SK-N-SH (cell line): ENCODE measurements at regions not wholly inside any gene's neighbourhood (a gene's known extent, or its start where the extent isn't known, plus 50 kb on each side); places are given as distances from the start of the nearest gene placed in this dataset.

Source experiments
- CTCF ChIA-PET: fragments of 300-600, 350-600 bp; formaldehyde crosslinking; extraction: SDS; loops from one replicate; lab custom pipeline; 2021; lab: Yijun Ruan, JAX
- POLR2A ChIA-PET: fragments of 350-600 bp; sonication (Branson Sonifier 250); formaldehyde crosslinking; extraction: SDS; loops from one replicate; lab custom pipeline; 2020; ENCODE audit warnings: antibody characterized with exemption, inconsistent platforms; lab: Yijun Ruan, JAX
- DNase-seq: peaks from one replicate; pipeline ENCODE4 v3.0.0; 2012
- H2AFZ ChIP-seq: fragments of 200-600 bp; sonication (generic); 2 replicates; pipeline ENCODE4 v1.8.1; 2016; ENCODE audit warnings: antibody characterized with exemption, mild to moderate bottlenecking, low read depth
- H3F3A ChIP-seq: fragments of 200-600 bp; sonication (generic); replicated peaks from 2 replicates; pipeline ENCODE3; 2016; ENCODE audit warnings: antibody characterized with exemption, mild to moderate bottlenecking; ENCODE audit not compliant: insufficient read depth
- H3K27ac ChIP-seq, 2 experiments: fragments of 200-500 bp in 1 of 2; fragments of 200-600 bp in 1 of 2; sonication (Bioruptor generic) in 1 of 2; sonication (generic), shearing (Covaris generic) in 1 of 2; 2 replicates each; pipeline versions ENCODE4 v1.5.1 to v1.6.1; 2014 to 2016; ENCODE audit warnings: low read depth in 2 of 2, inconsistent platforms in 1 of 2, low read length in 1 of 2, mild to moderate bottlenecking in 1 of 2, mixed read lengths in 1 of 2
- H3K27me3 ChIP-seq: fragments of 200-600 bp; sonication (generic), shearing (Covaris generic); 2 replicates; pipeline ENCODE4 v1.6.1; 2016; ENCODE audit warnings: mixed run types; ENCODE audit not compliant: insufficient read depth
- H3K36me3 ChIP-seq, 2 experiments: fragments of 200-500 bp in 1 of 2; fragments of 200-600 bp in 1 of 2; sonication (Bioruptor generic) in 1 of 2; sonication (generic) in 1 of 2; replicated peaks in 1 of 2; 2 replicates each; pipeline versions ENCODE3 to v1.5.1; 2014 to 2016; ENCODE audit warnings: low read length in 1 of 2, mild to moderate bottlenecking in 1 of 2; ENCODE audit not compliant: insufficient read depth in 2 of 2, control insufficient read depth in 1 of 2
- H3K4me1 ChIP-seq, 2 experiments: fragments of 200-500 bp in 1 of 2; fragments of 200-600 bp in 1 of 2; sonication (Bioruptor generic) in 1 of 2; sonication (generic), shearing (Covaris generic) in 1 of 2; 2 replicates each; pipeline versions ENCODE4 v1.5.1 to v1.6.1; 2014 to 2016; ENCODE audit warnings: low read depth in 1 of 2, low read length in 1 of 2, mixed run types in 1 of 2; ENCODE audit not compliant: insufficient read depth in 2 of 2, control insufficient read depth in 1 of 2
- H3K4me2 ChIP-seq: fragments of 200-600 bp; sonication (generic), shearing (Covaris generic); 2 replicates; pipeline ENCODE4 v1.6.1; 2017; ENCODE audit warnings: mixed run types
- H3K4me3 ChIP-seq, 2 experiments: fragments of 200-500 bp in 1 of 2; fragments of 200-600 bp in 1 of 2; sonication (Bioruptor generic) in 1 of 2; sonication (generic), shearing (Covaris generic) in 1 of 2; 2 replicates each; pipeline versions ENCODE4 v1.5.1 to v1.8.1; 2014 to 2016; ENCODE audit warnings: low read depth in 2 of 2, inconsistent platforms in 1 of 2, low read length in 1 of 2, mild to moderate bottlenecking in 1 of 2, mixed read lengths in 1 of 2, moderate library complexity in 1 of 2
- H3K79me2 ChIP-seq: fragments of 200-600 bp; sonication (generic); 2 replicates; pipeline ENCODE4 v1.8.1; 2017; ENCODE audit warnings: mild to moderate bottlenecking; ENCODE audit not compliant: insufficient read depth
- H3K9ac ChIP-seq: fragments of 200-600 bp; sonication (generic); 2 replicates; pipeline ENCODE4 v1.6.1; 2017; ENCODE audit warnings: mixed run types
- H3K9me2 ChIP-seq: fragments of 200-600 bp; sonication (generic); 2 replicates; pipeline ENCODE4 v1.6.1; 2017; ENCODE audit warnings: mixed run types
- H3K9me3 ChIP-seq: fragments of 200-600 bp; sonication (generic); 2 replicates; pipeline ENCODE4 v1.6.1; 2017; ENCODE audit warnings: mixed run types, mild to moderate bottlenecking, moderate library complexity
- H4K20me1 ChIP-seq: fragments of 200-600 bp; sonication (generic); 2 replicates; pipeline ENCODE4 v1.6.1; 2017; ENCODE audit warnings: mild to moderate bottlenecking, mixed run types; ENCODE audit not compliant: insufficient read depth
- CHD2 ChIP-seq: fragments of 150-350 bp; IDR thresholded peaks from 2 replicates; pipeline ENCODE4 v1.6.1; 2018; ENCODE audit warnings: low read length; ENCODE audit not compliant: partially characterized antibody
- FOSL2 ChIP-seq: IDR thresholded peaks from 2 replicates; pipeline ENCODE4 v1.4.0; 2012; ENCODE audit warnings: low read depth, mild to moderate bottlenecking, moderate library complexity, borderline replicate concordance
- FOXJ3 ChIP-seq: sonication (generic); formaldehyde crosslinking; IDR thresholded peaks from 2 replicates; pipeline ENCODE4 v1.5.1; 2020; ENCODE audit warnings: mild to moderate bottlenecking, missing genetic modification reagents
- MEF2A ChIP-seq: IDR thresholded peaks from 2 replicates; pipeline ENCODE4 v1.4.0; 2012; ENCODE audit warnings: low read depth, borderline replicate concordance
- POLR2AphosphoS5 ChIP-seq: IDR thresholded peaks from 2 replicates; pipeline ENCODE4 v1.6.1; 2012; ENCODE audit warnings: low read depth, low read length
- RCOR1 ChIP-seq: fragments of 150-350 bp; IDR thresholded peaks from 2 replicates; pipeline ENCODE4 v1.6.1; 2017; ENCODE audit warnings: antibody characterized with exemption, low read length
- REST ChIP-seq: IDR thresholded peaks from 2 replicates; pipeline ENCODE4 v1.6.1; 2012; ENCODE audit warnings: mild to moderate bottlenecking, low read depth, low read length, moderate library complexity
- RXRA ChIP-seq: IDR thresholded peaks from 2 replicates; pipeline ENCODE4 v1.4.0; 2012; ENCODE audit warnings: low read depth, mild to moderate bottlenecking, borderline replicate concordance
- SMC3 ChIP-seq: IDR thresholded peaks from 2 replicates; pipeline ENCODE4 v1.6.1; 2012; ENCODE audit warnings: low read depth, low read length, improper control_type of control experiment
- TCF12 ChIP-seq: IDR thresholded peaks from 2 replicates; pipeline ENCODE4 v1.4.0; 2012
- TEAD4 ChIP-seq: IDR thresholded peaks from 2 replicates; pipeline ENCODE4 v1.4.0; 2012; ENCODE audit warnings: mild to moderate bottlenecking, borderline replicate concordance; ENCODE audit not compliant: insufficient read depth
- YY1 ChIP-seq: IDR thresholded peaks from 2 replicates; pipeline ENCODE4 v1.4.0; 2012; ENCODE audit warnings: low read depth, mild to moderate bottlenecking
- WGBS: methylation state at CpG from one replicate; pipeline ENCODE4 v1.1.6; 2017; ENCODE audit warnings: low lambda C conversion rate; 5-methylcytosine and 5-hydroxymethylcytosine counted together
- TF ChIP-seq, protein P1 (sequence below): fragments of 200-600 bp; sonication (generic); IDR thresholded peaks from 2 replicates; pipeline ENCODE4 v1.6.1; 2017; ENCODE audit warnings: antibody characterized with exemption, mild to moderate bottlenecking, moderate library complexity
- TF ChIP-seq, protein P2 (sequence below): IDR thresholded peaks from 2 replicates; pipeline ENCODE4; 2012
- TF ChIP-seq, protein P3 (sequence below): IDR thresholded peaks from 2 replicates; pipeline ENCODE4 v1.4.0; 2012; ENCODE audit warnings: low read depth, borderline replicate concordance

DNA sequence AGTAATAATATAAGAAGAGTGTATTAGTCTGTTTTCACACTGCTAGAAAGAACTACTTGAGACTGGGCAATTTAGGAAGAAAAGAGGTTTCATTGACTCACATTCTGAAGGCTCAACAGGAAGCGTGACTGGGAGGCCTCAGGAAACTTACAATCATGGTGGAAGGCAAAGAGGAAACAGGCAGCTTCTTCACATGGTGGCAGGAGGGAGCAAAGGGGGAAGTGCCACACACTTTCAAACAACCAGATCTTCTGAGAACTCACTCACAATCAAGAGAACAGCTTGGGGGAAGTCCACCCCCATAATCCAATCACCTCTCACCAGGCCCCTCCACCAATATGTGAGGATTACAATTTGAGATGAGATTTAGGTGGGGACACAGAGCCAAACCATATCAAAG lies 212.5 kb upstream of the HDAC9 start (continued):
- no peak for TF ChIP-seq RCOR1
- TF ChIP-seq, protein P1, sequence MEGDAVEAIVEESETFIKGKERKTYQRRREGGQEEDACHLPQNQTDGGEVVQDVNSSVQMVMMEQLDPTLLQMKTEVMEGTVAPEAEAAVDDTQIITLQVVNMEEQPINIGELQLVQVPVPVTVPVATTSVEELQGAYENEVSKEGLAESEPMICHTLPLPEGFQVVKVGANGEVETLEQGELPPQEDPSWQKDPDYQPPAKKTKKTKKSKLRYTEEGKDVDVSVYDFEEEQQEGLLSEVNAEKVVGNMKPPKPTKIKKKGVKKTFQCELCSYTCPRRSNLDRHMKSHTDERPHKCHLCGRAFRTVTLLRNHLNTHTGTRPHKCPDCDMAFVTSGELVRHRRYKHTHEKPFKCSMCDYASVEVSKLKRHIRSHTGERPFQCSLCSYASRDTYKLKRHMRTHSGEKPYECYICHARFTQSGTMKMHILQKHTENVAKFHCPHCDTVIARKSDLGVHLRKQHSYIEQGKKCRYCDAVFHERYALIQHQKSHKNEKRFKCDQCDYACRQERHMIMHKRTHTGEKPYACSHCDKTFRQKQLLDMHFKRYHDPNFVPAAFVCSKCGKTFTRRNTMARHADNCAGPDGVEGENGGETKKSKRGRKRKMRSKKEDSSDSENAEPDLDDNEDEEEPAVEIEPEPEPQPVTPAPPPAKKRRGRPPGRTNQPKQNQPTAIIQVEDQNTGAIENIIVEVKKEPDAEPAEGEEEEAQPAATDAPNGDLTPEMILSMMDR, result no peak
- no peak for TF ChIP-seq FOSL2

GRCh38 chr7:18287482-18287881 lies 208.1 kb upstream of the HDAC9 start:
- Histone ChIP-seq H4K20me1 (no peaks in the 10 kb centered on the region), H3K9me3 (no peaks in the 10 kb centered on the region), H2AFZ (no peak overlapping the region), H3K4me1 (peaks cover 0 to 2% of the 10 kb centered on the region in 2 experiments; a peak in 2 of 4 replicates), H3K79me2 (no peaks in the 10 kb centered on the region), H3K27ac (no peak overlapping the region), H3K27me3 (no peaks in the 10 kb centered on the region; the same call in 1 of the 2 replicates), H3K4me2 (no peak overlapping the region), H3K9ac (no peak overlapping the region), H3K36me3 (no peaks in the 10 kb centered on the region), H3K4me3 (no peak overlapping the region), H3K9me2 (no peaks in the 10 kb centered on the region), H3F3A (no peaks in the 10 kb centered on the region)
- no peak for TF ChIP-seq RXRA
- TF ChIP-seq CHD2, result no peak
- CTCF ChIA-PET, result interaction anchor here (2.2 kb wide), 1 partner anchor 34 kb away, joined by 10 read pairs; no protein-coding TSS in a partner anchor
- POLR2A ChIA-PET, result no interaction called here
- no peak for DNase-seq
- 3% methylated on average over 2 of the region's 2 CpGs for WGBS

DNA sequence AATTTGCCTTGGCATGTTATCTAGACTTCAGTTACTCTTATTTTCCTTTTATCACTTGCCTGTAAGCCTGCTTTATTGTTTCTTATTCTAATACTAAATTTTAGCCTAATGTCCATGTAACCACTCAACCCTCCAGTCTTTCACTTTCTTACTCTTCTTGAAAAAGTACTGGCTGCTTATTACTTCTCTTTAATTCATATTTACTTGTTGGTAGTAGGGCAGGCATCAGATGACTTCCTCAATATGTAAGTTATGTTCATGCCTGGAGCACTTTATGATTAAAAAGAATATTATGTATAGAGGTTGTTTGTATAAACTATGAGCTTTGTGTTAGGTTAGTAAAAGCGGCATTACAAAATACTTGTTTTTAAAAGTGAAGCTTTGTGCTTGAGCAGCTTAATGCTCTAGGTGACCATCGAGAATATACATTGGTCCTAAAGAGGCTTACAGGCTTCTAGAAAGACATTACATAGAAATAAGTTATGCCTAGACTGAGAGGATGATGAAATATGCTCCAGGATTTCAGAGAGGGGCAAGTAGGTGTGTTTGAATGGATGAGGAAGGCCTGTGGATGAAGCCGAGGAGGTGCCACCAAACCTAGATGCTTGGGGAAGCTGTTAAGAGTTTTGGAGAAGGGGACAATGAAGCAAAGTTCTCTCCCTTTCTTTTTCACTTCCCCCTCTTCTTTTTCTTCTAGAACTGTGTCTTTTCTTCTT lies 207.1 kb upstream of the HDAC9 start:
- H2AFZ ChIP-seq, result no peak overlapping the region
- no peak overlapping the region for H3K4me3 ChIP-seq
- H3K27me3 ChIP-seq, result no peaks in the 10 kb centered on the region; the same call in 1 of the 2 replicates
- no peaks in the 10 kb centered on the region for H3K36me3 ChIP-seq
- no peaks in the 10 kb centered on the region for H3K79me2 ChIP-seq
- DNase-seq, result no peak
- H3K4me1 ChIP-seq, result peaks cover 0 to 2% of the 10 kb centered on the region in 2 experiments; a peak in 2 of 4 replicates
- WGBS, result 15% methylated on average over 3 of the region's 3 CpGs
- no peaks in the 10 kb centered on the region for H3K9me2 ChIP-seq
- ChIA-PET POLR2A (no interaction called here), CTCF (interaction anchor here (1.1 to 2.2 kb wide), 4 partner anchors 9 to 582 kb away, joined by 3 to 10 read pairs (median 4); no protein-coding TSS in a partner anchor)
- H3K9me3 ChIP-seq, result no peaks in the 10 kb centered on the region
- no peak overlapping the region for H3K9ac ChIP-seq
- no peak overlapping the region for H3K27ac ChIP-seq
- H3F3A ChIP-seq, result no peaks in the 10 kb centered on the region
- no peak overlapping the region for H3K4me2 ChIP-seq
- no peaks in the 10 kb centered on the region for H4K20me1 ChIP-seq
- TF ChIP-seq REST, result no peak
- TF ChIP-seq, protein P2, sequence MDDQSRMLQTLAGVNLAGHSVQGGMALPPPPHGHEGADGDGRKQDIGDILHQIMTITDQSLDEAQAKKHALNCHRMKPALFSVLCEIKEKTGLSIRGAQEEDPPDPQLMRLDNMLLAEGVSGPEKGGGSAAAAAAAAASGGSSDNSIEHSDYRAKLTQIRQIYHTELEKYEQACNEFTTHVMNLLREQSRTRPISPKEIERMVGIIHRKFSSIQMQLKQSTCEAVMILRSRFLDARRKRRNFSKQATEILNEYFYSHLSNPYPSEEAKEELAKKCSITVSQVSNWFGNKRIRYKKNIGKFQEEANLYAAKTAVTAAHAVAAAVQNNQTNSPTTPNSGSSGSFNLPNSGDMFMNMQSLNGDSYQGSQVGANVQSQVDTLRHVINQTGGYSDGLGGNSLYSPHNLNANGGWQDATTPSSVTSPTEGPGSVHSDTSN, result no peak
- no peak for TF ChIP-seq CHD2
- no peak for TF ChIP-seq TEAD4
- TF ChIP-seq YY1, result no peak
- no peak for TF ChIP-seq POLR2AphosphoS5
- no peak for TF ChIP-seq MEF2A
- TF ChIP-seq SMC3, result no peak
- TF ChIP-seq TCF12, result no peak
- TF ChIP-seq, protein P1, result no peak
- TF ChIP-seq FOXJ3, result no peak
- TF ChIP-seq, protein P3, sequence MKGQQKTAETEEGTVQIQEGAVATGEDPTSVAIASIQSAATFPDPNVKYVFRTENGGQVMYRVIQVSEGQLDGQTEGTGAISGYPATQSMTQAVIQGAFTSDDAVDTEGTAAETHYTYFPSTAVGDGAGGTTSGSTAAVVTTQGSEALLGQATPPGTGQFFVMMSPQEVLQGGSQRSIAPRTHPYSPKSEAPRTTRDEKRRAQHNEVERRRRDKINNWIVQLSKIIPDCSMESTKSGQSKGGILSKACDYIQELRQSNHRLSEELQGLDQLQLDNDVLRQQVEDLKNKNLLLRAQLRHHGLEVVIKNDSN, result no peak
